GOT3 (cell line): ENCODE measurements at regions not wholly inside any gene's neighbourhood (a gene's known extent, or its start where the extent isn't known, plus 50 kb on each side); places are given as distances from the start of the nearest gene placed in this dataset.
"Not testable (repeated sequence)": the region's sequence is repeated elsewhere in the genome, so short reads cannot be mapped to it uniquely, and the experiment has no call there.

Experiments
- DNase-seq: peaks from one replicate; lab custom pipeline; 2025; ENCODE audit warnings: mixed read lengths; lab: John Stamatoyannopoulos, UW

- DNase-seq, result no peak
Observed at GRCh38 chr15:62503451-62503850, 338.4 kb upstream of the C2CD4B start.

GRCh38 chr15:62505762-62506161, 340.7 kb upstream of the C2CD4B start:
- no peak for DNase-seq

- no peak for DNase-seq
Observed at GRCh38 chr15:62506217-62506805, 341.2 kb upstream of the C2CD4B start.

- no peak for DNase-seq
Observed at GRCh38 chr15:62509395-62509958, 344.4 kb upstream of the C2CD4B start.

- no peak for DNase-seq
Observed at GRCh38 chr15:62510791-62511190, 345.7 kb upstream of the C2CD4B start.

- no peak for DNase-seq
Observed at GRCh38 chr15:62512904-62513303, 347.8 kb upstream of the C2CD4B start.

GRCh38 chr15:62513893-62514292, 348.8 kb upstream of the C2CD4B start:
- DNase-seq, result no peak

GRCh38 chr15:62515696-62516395, 350.8 kb upstream of the C2CD4B start:
- no peak for DNase-seq

GRCh38 chr15:62517541-62517940, 352.5 kb upstream of the C2CD4B start:
- no peak for DNase-seq

- DNase-seq, result not testable (repeated sequence)
Observed at GRCh38 chr15:62518666-62519065, 353.6 kb upstream of the C2CD4B start.

- no peak for DNase-seq
Observed at GRCh38 chr15:62519900-62520299, 354.8 kb upstream of the C2CD4B start.

- no peak for DNase-seq
Observed at GRCh38 chr15:62520887-62521286, 355.8 kb upstream of the C2CD4B start.

- DNase-seq, result no peak
Observed at GRCh38 chr15:62521396-62521795, 356.3 kb upstream of the C2CD4B start.

GRCh38 chr15:62524848-62525247, 359.8 kb upstream of the C2CD4B start:
- DNase-seq, result no peak

GRCh38 chr15:62527387-62527786, 362.3 kb upstream of the C2CD4B start:
- DNase-seq, result no peak

GRCh38 chr15:62528505-62528904, 363.4 kb upstream of the C2CD4B start:
- DNase-seq, result no peak

GRCh38 chr15:62532367-62532766, 367.3 kb upstream of the C2CD4B start:
- DNase-seq, result no peak

GRCh38 chr15:62533687-62534086, 368.6 kb upstream of the C2CD4B start:
- no peak for DNase-seq

- DNase-seq, result no peak
Observed at GRCh38 chr15:62534996-62535395, 369.9 kb upstream of the C2CD4B start.

GRCh38 chr15:62539236-62539635, 374.2 kb upstream of the C2CD4B start:
- no peak for DNase-seq

- DNase-seq, result no peak
Observed at GRCh38 chr15:62541250-62541649, 376.2 kb upstream of the C2CD4B start.

GRCh38 chr15:62541846-62542245, 376.8 kb upstream of the C2CD4B start:
- no peak for DNase-seq

GRCh38 chr15:62544446-62544845, 379.4 kb upstream of the C2CD4B start:
- no peak for DNase-seq
